ENCODE measurements at regions not wholly inside any gene's neighbourhood (a gene's known extent, or its start where the extent isn't known, plus 50 kb on each side); places are given as distances from the start of the nearest gene placed in this dataset.

DNA sequence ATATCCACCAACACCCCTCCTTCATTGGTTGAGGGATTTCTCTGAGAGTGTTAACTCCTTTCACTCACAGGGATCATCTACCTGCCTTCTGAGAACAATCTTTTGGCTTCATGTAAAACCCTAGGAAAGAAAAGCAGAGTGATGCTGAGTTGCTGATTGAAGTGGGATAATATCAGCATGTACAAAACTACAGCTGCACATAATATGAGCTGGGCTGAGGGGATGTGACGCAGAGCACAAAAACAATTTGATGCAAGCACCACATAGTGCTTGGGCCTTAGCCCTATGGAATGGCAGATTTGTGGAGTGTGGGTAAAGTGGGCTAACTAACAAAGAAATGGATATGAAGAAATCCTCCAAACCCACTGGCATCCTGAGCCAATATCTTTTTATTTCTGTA is 267.6 kb upstream of the KCNH8 start:
- no peak for TF ChIP-seq POLR2A (IDR thresholded peaks at IDR 0.05)
- TF ChIP-seq, protein P1, sequence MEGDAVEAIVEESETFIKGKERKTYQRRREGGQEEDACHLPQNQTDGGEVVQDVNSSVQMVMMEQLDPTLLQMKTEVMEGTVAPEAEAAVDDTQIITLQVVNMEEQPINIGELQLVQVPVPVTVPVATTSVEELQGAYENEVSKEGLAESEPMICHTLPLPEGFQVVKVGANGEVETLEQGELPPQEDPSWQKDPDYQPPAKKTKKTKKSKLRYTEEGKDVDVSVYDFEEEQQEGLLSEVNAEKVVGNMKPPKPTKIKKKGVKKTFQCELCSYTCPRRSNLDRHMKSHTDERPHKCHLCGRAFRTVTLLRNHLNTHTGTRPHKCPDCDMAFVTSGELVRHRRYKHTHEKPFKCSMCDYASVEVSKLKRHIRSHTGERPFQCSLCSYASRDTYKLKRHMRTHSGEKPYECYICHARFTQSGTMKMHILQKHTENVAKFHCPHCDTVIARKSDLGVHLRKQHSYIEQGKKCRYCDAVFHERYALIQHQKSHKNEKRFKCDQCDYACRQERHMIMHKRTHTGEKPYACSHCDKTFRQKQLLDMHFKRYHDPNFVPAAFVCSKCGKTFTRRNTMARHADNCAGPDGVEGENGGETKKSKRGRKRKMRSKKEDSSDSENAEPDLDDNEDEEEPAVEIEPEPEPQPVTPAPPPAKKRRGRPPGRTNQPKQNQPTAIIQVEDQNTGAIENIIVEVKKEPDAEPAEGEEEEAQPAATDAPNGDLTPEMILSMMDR (IDR thresholded peaks at IDR 0.05): no peak

All from suprapubic skin (tissue), 3 donors.